DOHH2 (cell line): ENCODE measurements at regions not wholly inside any gene's neighbourhood (a gene's known extent, or its start where the extent isn't known, plus 50 kb on each side); places are given as distances from the start of the nearest gene placed in this dataset.

Experiments
- H3F3A ChIP-seq: fragments of 200-600 bp; sonication (generic), shearing (Covaris generic); 2 replicates; pipeline ENCODE4 v1.6.0; 2016; ENCODE audit warnings: antibody characterized with exemption, mild to moderate bottlenecking; ENCODE audit not compliant: control insufficient read depth, insufficient read depth
- H3K27ac ChIP-seq: fragments of 200-600 bp; sonication (generic); 2 replicates; pipeline ENCODE4 v1.5.1; 2014; ENCODE audit warnings: low read depth, mild to moderate bottlenecking, low read length, moderate library complexity
- H3K27me3 ChIP-seq: fragments of 200-600 bp; sonication (generic); 2 replicates; pipeline ENCODE4 v1.6.1; 2014; ENCODE audit warnings: mild to moderate bottlenecking, low read length, mixed read lengths; ENCODE audit not compliant: control insufficient read depth
- H3K36me3 ChIP-seq: fragments of 200-600 bp; sonication (generic); 2 replicates; pipeline ENCODE4 v1.6.1; 2014; ENCODE audit warnings: mild to moderate bottlenecking, low read length, moderate library complexity, mixed read lengths; ENCODE audit not compliant: control insufficient read depth
- H3K4me1 ChIP-seq: fragments of 200-600 bp; sonication (generic); 2 replicates; pipeline ENCODE4 v1.6.1; 2014; ENCODE audit warnings: mild to moderate bottlenecking, low read length, mixed read lengths; ENCODE audit not compliant: control insufficient read depth
- H3K4me2 ChIP-seq: fragments of 200-600 bp; sonication (generic); 2 replicates; pipeline ENCODE4 v1.6.0; 2014; ENCODE audit warnings: mild to moderate bottlenecking, low read length, moderate library complexity
- H3K4me3 ChIP-seq: fragments of 200-600 bp; sonication (generic); 2 replicates; pipeline ENCODE4 v1.5.1; 2014; ENCODE audit warnings: mild to moderate bottlenecking, low read length, mixed read lengths
- H3K79me2 ChIP-seq: fragments of 200-600 bp; sonication (generic); 2 replicates; pipeline ENCODE4 v1.6.1; 2014; ENCODE audit warnings: mild to moderate bottlenecking, low read length, mixed read lengths; ENCODE audit not compliant: control insufficient read depth
- H3K9me2 ChIP-seq: fragments of 200-600 bp; sonication (generic); replicated peaks from 2 replicates; pipeline ENCODE4 v1.6.1; 2014; ENCODE audit warnings: mild to moderate bottlenecking, low read length, mixed read lengths; ENCODE audit not compliant: control insufficient read depth
- H3K9me3 ChIP-seq: fragments of 200-600 bp; sonication (generic); 2 replicates; pipeline ENCODE4 v1.6.1; 2014; ENCODE audit warnings: antibody characterized with exemption, low read length, mixed read lengths; ENCODE audit not compliant: control insufficient read depth, insufficient read depth
- H4K20me1 ChIP-seq: fragments of 200-600 bp; sonication (generic); 2 replicates; pipeline ENCODE4 v1.6.0; 2014; ENCODE audit warnings: low read depth, mild to moderate bottlenecking, antibody characterized with exemption, low read length, moderate library complexity; ENCODE audit not compliant: control insufficient read depth, insufficient read depth
- CTCF ChIP-seq: fragments of 200-600 bp; sonication (generic); IDR thresholded peaks from one replicate; pipeline ENCODE4 v1.5.1; 2014; ENCODE audit warnings: antibody characterized with exemption, mild to moderate bottlenecking, low read depth, low read length; ENCODE audit not compliant: poor library complexity, severe bottlenecking
- EZH2phosphoT487 ChIP-seq: fragments of 200-600 bp; sonication (generic); IDR thresholded peaks from 2 replicates; pipeline ENCODE4 v1.6.1; 2017; ENCODE audit warnings: borderline replicate concordance, mild to moderate bottlenecking, antibody characterized with exemption, low read length, moderate library complexity, mixed read lengths

GRCh38 chr4:130646886-130647285 lies 1550.9 kb downstream of the C4orf33 start:
- Histone ChIP-seq H3K79me2 (no peaks in the 10 kb centered on the region), H3F3A (no peaks in the 10 kb centered on the region), H3K9me3 (no peaks in the 10 kb centered on the region), H3K27ac (no peak overlapping the region), H3K27me3 (no peaks in the 10 kb centered on the region), H3K4me2 (no peak overlapping the region), H3K9me2 (no peaks in the 10 kb centered on the region), H3K4me1 (no peaks in the 10 kb centered on the region), H4K20me1 (no peaks in the 10 kb centered on the region), H3K4me3 (no peak overlapping the region), H3K36me3 (no peaks in the 10 kb centered on the region)
- no peak for TF ChIP-seq EZH2phosphoT487
- TF ChIP-seq CTCF: no peak

- TF ChIP-seq CTCF (no peak), EZH2phosphoT487 (no peak)
- Histone ChIP-seq H3K9me2 (no peaks in the 10 kb centered on the region), H3K36me3 (no peaks in the 10 kb centered on the region), H3K4me3 (no peak overlapping the region), H3K79me2 (no peaks in the 10 kb centered on the region), H4K20me1 (no peaks in the 10 kb centered on the region), H3K4me1 (no peaks in the 10 kb centered on the region), H3K4me2 (no peak overlapping the region), H3K27me3 (no peaks in the 10 kb centered on the region), H3K9me3 (no peaks in the 10 kb centered on the region), H3F3A (no peaks in the 10 kb centered on the region), H3K27ac (no peak overlapping the region)
These were observed 1552.6 kb downstream of the C4orf33 start for GRCh38 chr4:130648570-130648969.

GRCh38 chr4:130653842-130654241 lies 1557.9 kb downstream of the C4orf33 start:
- no peaks in the 10 kb centered on the region for H3F3A ChIP-seq
- no peaks in the 10 kb centered on the region for H3K4me1 ChIP-seq
- TF ChIP-seq EZH2phosphoT487 (no peak), CTCF (no peak)
- no peaks in the 10 kb centered on the region for H3K9me2 ChIP-seq
- no peaks in the 10 kb centered on the region for H3K27me3 ChIP-seq
- H3K4me2 ChIP-seq: no peak overlapping the region
- no peaks in the 10 kb centered on the region for H3K9me3 ChIP-seq
- H3K36me3 ChIP-seq: no peaks in the 10 kb centered on the region
- H3K79me2 ChIP-seq: no peaks in the 10 kb centered on the region
- H3K4me3 ChIP-seq: no peak overlapping the region
- H4K20me1 ChIP-seq: no peaks in the 10 kb centered on the region
- no peak overlapping the region for H3K27ac ChIP-seq

GRCh38 chr4:130659320-130659719 lies 1563.4 kb downstream of the C4orf33 start:
- TF ChIP-seq CTCF (no peak), EZH2phosphoT487 (no peak)
- Histone ChIP-seq H3K4me1 (no peaks in the 10 kb centered on the region), H3K27ac (no peak overlapping the region), H3K4me2 (no peak overlapping the region), H3K79me2 (no peaks in the 10 kb centered on the region), H3K27me3 (no peaks in the 10 kb centered on the region), H3K36me3 (no peaks in the 10 kb centered on the region), H3K9me3 (no peaks in the 10 kb centered on the region), H3K4me3 (no peak overlapping the region), H3F3A (no peaks in the 10 kb centered on the region), H3K9me2 (no peaks in the 10 kb centered on the region), H4K20me1 (no peaks in the 10 kb centered on the region)
